RCC 7860 (cell line): ENCODE measurements at regions not wholly inside any gene's neighbourhood (a gene's known extent, or its start where the extent isn't known, plus 50 kb on each side); places are given as distances from the start of the nearest gene placed in this dataset.
"Not testable (repeated sequence)": the region's sequence is repeated elsewhere in the genome, so short reads cannot be mapped to it uniquely, and the experiment has no call there.

ENCODE experiments used
- DNase-seq: peaks from one replicate; pipeline ENCODE4 v3.0.0-alpha.2; 2015; ENCODE audit warnings: low spot score
- FAIRE-seq: peaks from 2 replicates; lab custom pipeline; 2012; peaks lifted over from hg19 to GRCh38; lab: Jason Lieb, UNC

DNA sequence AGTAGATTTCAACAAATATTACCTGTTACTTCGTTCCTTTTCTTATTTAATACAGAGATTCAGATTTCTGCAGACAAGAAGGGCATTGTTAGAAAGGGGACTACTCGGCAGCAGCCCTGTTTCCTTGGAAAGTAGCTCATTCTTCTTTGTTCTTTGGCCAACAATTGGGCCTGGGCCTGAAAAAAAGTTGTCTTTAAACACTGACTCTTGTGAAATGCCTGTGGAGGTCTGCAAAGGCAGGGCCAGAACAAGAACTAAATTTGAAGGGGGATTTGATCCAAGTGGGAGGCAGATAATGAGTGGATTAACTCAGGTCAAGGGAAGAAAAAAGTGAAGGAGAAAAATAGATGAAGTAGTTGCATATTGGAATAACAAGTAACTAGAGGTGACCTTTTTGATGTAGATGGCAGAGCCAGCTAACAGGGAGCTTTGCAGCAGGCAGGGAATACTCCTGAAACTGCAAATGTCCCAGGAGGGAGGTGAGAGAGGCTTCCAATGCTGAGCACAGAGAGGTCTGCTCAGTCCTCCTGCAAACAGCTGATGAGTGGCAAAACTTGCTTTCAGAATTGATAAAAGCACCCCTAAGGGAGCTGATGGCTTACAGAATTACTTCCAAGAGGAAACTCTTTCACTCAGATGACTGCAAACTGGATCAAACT lies 393.2 kb upstream of the HS3ST1 start:
- FAIRE-seq (no peak), DNase-seq (no peak)

DNA sequence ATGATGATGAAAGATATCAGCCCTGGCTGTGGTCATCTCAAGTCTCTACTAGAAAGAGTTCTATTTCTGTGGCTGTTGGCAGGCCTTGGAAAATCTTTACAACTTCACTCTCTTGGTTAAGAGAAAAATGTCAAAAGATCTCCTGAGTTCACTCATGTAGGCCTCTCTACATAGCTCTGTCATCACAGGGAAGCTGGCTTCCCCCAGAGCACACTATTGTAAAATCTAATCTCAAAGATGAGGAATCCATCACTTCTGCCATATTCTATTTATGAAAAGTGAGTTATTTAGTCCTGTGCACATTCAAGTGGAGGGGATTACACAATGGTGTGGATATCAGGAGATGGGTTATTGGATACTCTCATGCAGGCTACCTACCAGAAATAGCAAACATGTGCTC lies 388.4 kb upstream of the HS3ST1 start:
- DNase-seq (no peak), FAIRE-seq (no peak)

DNA sequence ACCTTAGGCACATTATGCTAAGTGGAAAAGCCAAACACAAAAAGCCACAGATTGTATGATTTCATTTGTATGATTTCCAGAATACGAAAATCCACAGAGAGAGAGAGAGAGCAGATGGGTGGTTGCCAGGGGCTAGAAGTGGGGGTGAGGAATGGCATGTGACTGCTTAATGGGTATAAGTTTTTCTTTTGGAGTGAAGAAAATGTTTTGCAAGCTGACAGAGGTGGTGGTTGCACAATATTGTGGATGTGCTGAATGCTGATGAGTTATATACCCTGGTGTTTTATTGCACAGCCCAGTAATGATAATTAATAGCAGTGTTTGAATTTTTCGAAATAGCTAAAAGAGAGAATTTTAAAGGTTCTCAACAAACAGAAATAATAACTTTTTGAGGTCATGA lies 386.1 kb upstream of the HS3ST1 start:
- DNase-seq (no peak), FAIRE-seq (no peak)

- DNase-seq: no peak
- FAIRE-seq: no peak
Measured at GRCh38 chr4:11813951-11814446, 385.3 kb upstream of the HS3ST1 start.

DNA sequence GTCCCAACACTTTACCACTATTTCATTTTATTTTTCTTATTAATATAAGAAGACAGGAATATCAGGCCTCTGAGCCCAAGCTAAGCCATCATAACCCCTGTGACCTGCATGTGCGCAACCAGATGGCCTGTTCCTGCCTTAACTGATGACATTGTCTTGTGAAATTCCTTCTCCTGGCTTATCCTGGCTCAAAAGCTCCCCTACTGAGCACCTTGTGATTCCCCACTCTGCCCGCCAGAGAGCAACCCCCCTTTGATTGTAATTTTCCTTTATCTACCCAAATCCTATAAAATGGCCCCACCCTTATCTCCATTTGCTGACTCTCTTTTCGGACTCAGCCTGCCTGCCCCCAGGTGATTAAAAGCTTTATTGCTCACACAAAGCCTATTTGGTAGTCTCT lies 382.8 kb upstream of the HS3ST1 start:
- FAIRE-seq, DNase-seq: not testable (repeated sequence)

GRCh38 chr4:11805842-11806241 lies 377.1 kb upstream of the HS3ST1 start:
- FAIRE-seq (no peak), DNase-seq (no peak)

- FAIRE-seq: no peak
- no peak for DNase-seq
Measured at GRCh38 chr4:11801466-11802446, 373.1 kb upstream of the HS3ST1 start.

GRCh38 chr4:11799196-11799595 lies 370.5 kb upstream of the HS3ST1 start:
- no peak for DNase-seq
- FAIRE-seq: no peak

GRCh38 chr4:11791797-11792196 lies 363.1 kb upstream of the HS3ST1 start:
- FAIRE-seq: no peak
- DNase-seq: no peak

DNA sequence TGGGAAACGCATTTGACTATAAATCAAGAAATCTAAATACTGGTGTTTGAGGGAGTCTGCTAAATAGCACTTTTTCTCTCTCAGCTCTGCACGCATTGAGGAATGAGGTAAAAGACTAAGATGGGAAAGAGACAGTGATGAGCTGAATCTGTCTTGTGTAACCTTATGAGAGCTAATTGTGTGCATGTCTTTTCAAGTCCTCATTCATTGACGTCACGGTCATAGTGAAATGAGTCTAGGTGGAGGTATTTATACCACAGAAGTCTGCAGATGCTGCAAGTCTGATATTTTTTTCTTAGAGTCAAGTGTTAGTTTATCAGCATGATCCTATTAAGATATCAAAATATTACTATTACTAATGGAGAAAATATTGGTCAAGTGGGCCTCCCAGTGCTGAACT lies 361.5 kb upstream of the HS3ST1 start:
- FAIRE-seq: no peak
- no peak for DNase-seq

DNA sequence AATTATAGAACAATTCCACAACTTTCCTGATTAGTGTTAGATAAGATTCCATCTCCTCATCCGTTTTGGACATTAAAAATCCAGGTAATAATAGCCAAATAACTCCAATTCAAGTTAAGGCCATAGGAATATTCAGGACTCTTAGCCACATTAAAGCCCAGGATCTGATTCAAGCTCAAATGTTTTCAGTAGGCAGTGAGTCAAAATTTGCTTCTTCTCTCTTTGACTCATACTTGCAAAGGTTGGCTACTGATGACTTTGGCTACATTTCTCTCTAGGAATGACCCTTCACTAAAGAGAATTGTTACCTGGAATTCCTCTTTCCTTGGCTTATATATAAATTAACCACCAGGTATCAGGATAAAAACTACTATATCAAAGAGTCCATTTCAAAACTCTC lies 354.9 kb upstream of the HS3ST1 start:
- no peak for FAIRE-seq
- no peak for DNase-seq

DNA sequence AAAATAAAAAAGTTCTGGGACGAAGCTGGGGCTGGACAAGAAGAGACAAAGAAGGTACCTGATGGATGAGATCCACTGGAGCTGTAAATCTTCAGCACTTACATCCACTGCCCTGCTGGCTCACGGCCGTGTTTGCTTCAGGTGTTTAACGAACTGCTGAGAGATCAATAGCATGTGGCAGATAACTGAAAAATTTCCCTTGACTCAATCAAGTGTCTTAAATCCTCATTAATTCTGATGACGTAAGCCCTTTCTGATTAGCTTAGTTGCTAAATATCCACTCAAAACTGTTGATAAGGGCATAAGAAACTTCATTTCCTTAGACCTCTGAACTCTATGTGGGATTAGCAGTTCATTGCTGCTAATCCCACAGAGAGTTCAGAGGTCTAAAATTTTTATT lies 354.2 kb upstream of the HS3ST1 start:
- FAIRE-seq (no peak), DNase-seq (no peak)

GRCh38 chr4:11777447-11777846 lies 348.8 kb upstream of the HS3ST1 start:
- DNase-seq (no peak), FAIRE-seq (no peak)

DNA sequence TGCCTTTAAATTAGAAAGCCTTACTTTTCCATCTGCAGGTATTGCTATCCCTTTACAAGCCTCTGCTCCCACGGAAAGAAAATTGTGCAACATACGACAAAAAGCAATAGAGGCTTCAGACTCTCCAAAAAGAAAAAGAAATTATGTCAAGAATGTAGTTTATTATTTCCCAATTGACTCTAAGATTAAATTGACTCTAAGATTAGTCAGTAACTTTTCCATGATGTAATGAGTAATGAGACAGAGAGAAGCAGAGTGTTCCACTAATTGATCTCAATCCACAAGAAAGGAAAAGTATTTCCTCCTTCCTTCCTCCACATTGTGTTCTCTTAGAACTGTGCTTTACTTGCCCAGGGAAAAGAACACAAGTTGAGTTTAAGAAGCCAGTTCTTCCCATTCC lies 345.7 kb upstream of the HS3ST1 start:
- DNase-seq (no peak), FAIRE-seq (no peak)

- FAIRE-seq: no peak
- DNase-seq: no peak
Measured at GRCh38 chr4:11773798-11774197, 345.1 kb upstream of the HS3ST1 start.

DNA sequence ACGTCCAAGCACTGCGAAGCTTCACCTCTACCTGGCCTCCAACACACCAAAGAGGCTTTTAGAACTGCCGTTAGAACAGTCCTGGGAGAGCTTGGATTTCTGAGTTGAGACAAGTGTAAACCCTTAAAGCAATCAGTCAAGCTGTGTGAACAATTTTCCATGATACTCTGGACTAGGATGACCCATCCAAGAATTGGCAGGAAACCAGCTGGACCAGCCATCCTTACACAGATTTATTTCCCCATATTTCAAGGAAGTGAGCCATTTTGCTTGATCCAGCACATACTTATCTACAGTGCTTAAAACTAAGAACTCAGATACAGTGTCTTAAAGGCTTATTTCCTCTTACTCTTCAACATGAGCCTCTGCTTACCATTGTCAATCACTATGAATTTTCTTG lies 340.7 kb upstream of the HS3ST1 start:
- no peak for FAIRE-seq

DNA sequence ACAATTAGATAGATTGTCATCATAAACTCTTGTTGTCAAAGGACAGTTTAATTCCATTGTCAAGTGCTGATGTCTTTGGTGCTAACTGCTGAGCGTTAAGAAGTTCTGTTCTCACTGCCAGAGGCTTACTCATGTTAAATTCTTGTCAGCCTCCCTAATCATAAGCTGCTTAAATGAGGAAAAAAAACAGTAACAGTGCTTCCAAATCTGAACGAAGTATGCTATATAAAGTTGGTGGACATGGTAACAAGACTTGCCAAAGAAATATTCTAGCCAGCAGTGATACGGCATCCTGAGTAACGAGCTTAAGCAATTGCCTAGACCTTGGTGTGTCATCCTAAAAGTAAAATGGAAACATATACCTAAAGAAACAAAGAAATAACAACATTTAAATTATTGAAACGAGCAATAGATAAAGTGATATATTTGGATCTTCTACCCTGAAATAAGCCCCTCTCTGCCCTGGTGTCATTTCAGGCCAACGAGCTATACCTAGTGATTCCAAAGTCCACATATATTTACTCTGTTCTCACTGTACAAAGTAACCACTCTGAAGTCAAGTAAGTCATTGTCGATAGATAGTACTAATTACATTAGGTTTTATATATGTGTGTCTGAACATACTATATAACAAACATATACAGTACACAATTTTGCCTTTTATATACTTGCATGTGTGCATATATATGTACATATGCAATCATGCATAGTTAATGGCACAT lies 339.7 kb upstream of the HS3ST1 start:
- DNase-seq (no peak), FAIRE-seq (no peak)

More for the DNA sequence above, 340.7 kb upstream of the HS3ST1 start:
- no peak for DNase-seq

DNA sequence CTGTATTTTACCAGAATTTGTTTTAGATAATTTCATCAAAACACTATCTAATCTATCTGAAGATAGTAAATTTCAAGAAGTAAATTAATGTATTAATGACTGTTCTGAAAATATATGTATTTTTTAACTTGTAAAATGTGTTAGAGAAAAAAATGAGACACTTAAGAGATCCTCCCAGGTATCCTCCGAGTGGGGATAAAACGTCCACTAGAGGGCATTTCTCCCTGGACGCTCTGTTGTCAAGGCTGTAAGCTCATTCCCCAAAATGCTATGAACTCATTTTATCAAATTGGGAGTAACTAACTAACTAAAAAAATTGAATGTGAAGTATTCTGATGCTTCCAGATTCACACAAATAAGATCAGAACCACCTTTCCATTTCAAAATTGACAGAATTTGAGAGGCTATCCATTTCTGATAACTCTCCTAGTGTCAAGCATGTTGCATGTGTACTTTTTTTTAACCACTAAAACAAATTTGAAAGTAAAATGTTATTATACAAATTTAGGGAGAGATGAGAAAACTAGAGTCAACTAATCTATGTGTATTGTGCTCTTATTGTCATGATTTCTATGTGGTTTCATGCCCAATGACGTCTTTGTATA lies 337.3 kb upstream of the HS3ST1 start:
- DNase-seq (peak; percentile 11), FAIRE-seq (peak; percentile 66)

- no peak for FAIRE-seq
- peak; percentile 33 for DNase-seq
Measured at GRCh38 chr4:11748164-11748872, 319.6 kb upstream of the HS3ST1 start.

- FAIRE-seq: no peak
- DNase-seq: no peak
Measured at GRCh38 chr4:11746734-11747133, 318.0 kb upstream of the HS3ST1 start.
